Muscle of leg (tissue), 3 donors: ENCODE measurements at regions not wholly inside any gene's neighbourhood (a gene's known extent, or its start where the extent isn't known, plus 50 kb on each side); places are given as distances from the start of the nearest gene placed in this dataset.
"Not testable (repeated sequence)": the region's sequence is repeated elsewhere in the genome, so short reads cannot be mapped to it uniquely, and the experiment has no call there.

Source experiments
- DNase-seq: peaks from one replicate; pipeline ENCODE4 v3.0.0; 2013
- H3K27ac ChIP-seq: one replicate; pipeline ENCODE4 v1.5.1; 2013; ENCODE audit warnings: mild to moderate bottlenecking, low read length, control low read depth
- H3K27me3 ChIP-seq: one replicate; pipeline ENCODE4 v1.6.1; 2013; ENCODE audit warnings: low read length; ENCODE audit not compliant: control insufficient read depth, insufficient read depth
- H3K36me3 ChIP-seq: one replicate; pipeline ENCODE4 v1.6.1; 2013; ENCODE audit warnings: low read length; ENCODE audit not compliant: control insufficient read depth, insufficient read depth
- H3K4me1 ChIP-seq: one replicate; pipeline ENCODE4 v1.6.1; 2013; ENCODE audit warnings: low read length; ENCODE audit not compliant: control insufficient read depth, insufficient read depth
- H3K4me3 ChIP-seq: one replicate; pipeline ENCODE4 v1.5.1; 2013; ENCODE audit warnings: low read length, control low read depth
- H3K9me3 ChIP-seq: replicated peaks from 2 replicates; pipeline ENCODE4 v1.6.1; 2013; ENCODE audit warnings: low read depth, low read length; ENCODE audit not compliant: control insufficient read depth
- WGBS: methylation state at CpG from one replicate; pipeline ENCODE4 v1.1.5; 2013; ENCODE audit warnings: missing lambda C conversion rate; ENCODE audit not compliant: insufficient coverage; 5-methylcytosine and 5-hydroxymethylcytosine counted together

DNA sequence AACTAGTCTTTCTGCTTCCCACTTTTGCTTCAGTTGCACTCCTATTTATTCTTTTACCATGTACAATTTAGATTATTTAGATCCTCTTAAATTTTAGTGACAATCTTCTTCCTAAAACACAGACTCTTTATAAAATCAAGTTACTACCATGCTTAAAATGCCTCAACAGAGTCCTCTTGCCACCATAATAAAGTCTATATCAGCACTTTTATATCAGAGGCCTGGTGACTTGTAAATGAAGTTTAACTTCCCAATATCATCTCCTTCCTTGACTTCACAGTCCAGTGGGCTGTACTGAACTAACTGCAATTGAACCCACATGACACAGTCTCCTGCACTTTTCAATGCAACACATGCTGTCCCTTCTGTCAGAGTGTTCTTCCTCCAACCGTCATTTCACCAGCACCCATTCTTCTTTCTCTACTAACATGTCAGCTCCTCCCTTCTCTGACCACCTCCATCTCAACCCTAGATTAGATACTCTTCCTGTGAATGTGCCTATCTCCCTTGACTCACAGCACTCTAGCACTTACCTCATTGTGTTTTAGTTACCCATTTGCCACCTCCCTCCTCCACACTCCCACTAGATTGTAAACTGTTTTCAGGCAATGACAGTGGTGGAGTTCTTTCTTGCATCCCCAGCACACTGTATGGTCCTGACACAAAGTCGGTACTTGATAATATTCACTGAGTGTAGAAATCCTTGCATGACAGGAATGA lies 414.9 kb downstream of the SATB2 start:
- no peaks in the 10 kb centered on the region for H3K27me3 ChIP-seq
- DNase-seq: no peak
- H3K4me3 ChIP-seq: no peak overlapping the region
- 43% methylated on average over 1 of the region's 2 CpGs for WGBS
- H3K9me3 ChIP-seq: no peaks in the 10 kb centered on the region
- H3K36me3 ChIP-seq: no peaks in the 10 kb centered on the region
- no peak overlapping the region for H3K27ac ChIP-seq
- no peaks in the 10 kb centered on the region for H3K4me1 ChIP-seq

DNA sequence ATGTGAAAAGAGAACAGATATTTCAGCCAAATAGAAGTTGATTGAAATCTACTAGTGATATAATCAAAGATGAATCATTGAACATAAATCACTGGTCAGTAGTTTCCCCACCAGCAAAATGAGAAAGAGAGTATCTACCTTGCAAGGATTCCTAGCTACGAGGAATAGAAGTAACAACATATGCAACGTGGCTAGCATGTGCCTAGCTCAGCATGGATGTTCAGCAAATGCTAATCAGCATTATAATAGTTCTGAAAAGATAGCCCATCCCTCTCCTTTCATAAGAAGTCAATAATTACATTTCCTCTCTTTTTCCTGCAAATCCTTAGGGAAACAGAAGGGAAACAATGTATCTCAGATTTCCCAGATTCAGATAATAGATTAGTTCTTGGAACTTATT lies 417.2 kb downstream of the SATB2 start:
- no peaks in the 10 kb centered on the region for H3K4me1 ChIP-seq
- WGBS: no CpG with 5 or more reads among the region's 2 CpGs
- no peak overlapping the region for H3K27ac ChIP-seq
- H3K36me3 ChIP-seq: no peaks in the 10 kb centered on the region
- H3K9me3 ChIP-seq: no peaks in the 10 kb centered on the region
- H3K4me3 ChIP-seq: no peak overlapping the region
- DNase-seq: no peak
- H3K27me3 ChIP-seq: no peaks in the 10 kb centered on the region

DNA sequence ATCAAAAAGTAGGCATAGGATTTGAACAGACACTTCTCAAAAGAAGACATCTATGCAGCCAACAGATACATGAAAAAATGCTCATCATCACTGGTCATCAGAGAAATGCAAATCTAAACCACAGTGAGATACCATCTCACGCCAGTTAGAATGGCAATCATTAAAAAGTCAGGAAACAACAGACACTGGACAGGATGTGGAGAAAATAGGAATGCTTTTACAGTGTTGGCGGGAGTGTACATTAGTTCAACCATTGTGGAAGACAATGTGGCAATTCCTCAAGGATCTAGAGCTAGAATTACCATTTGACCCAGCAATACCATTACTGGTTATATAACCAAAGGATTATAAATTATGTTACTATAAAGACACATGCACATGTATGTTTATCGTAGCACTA lies 424.0 kb downstream of the SATB2 start:
- not testable (repeated sequence) for H3K4me3 ChIP-seq, H3K27ac ChIP-seq, H3K4me1 ChIP-seq, H3K27me3 ChIP-seq, DNase-seq, H3K36me3 ChIP-seq, H3K9me3 ChIP-seq
- no CpG with 5 or more reads among the region's 3 CpGs for WGBS

DNA sequence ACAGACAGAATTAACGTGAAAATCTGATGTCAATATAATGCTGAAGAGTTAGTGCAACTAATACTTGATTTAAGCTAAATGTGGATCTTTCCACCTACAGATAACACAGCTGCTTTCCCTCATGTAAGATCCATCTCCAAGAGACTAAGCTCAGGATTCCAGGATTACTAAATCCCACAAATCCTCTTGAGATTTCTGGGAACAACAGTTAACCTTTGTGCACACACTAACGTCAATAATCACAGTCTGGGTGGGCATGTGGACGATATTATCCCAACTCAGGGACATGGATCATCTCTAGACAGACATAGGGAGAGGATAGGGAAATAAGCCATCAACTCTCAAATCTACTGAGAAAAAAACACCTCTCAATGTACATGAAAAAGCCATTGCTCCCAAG lies 432.6 kb downstream of the SATB2 start:
- Histone ChIP-seq H3K27me3 (no peaks in the 10 kb centered on the region), H3K36me3 (no peaks in the 10 kb centered on the region), H3K9me3 (no peaks in the 10 kb centered on the region), H3K4me3 (no peak overlapping the region), H3K4me1 (no peaks in the 10 kb centered on the region), H3K27ac (no peak overlapping the region)
- DNase-seq: no peak
- WGBS: no CpG with 5 or more reads among the region's 3 CpGs

DNA sequence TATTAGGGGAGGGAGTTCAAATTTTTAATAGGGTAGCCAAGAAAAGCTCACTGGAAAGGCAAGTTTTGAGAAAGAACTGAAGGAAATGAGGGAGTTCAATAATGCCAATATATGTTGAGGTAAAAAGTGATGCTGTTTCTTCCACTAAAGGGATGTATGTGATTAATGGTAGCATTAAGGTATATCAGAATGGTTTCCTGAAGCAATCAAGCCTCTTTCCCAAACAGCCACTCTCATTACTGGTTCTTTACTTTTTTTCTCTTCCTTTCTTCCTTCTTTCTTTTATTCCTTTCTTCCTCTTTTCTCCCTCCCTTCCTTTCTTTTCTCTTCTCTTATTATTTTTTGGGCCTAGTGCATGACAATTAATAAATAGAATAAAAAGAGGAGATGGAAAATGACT lies 433.5 kb downstream of the SATB2 start:
- Histone ChIP-seq H3K36me3 (no peaks in the 10 kb centered on the region), H3K27me3 (no peaks in the 10 kb centered on the region), H3K4me1 (no peaks in the 10 kb centered on the region), H3K9me3 (no peaks in the 10 kb centered on the region), H3K4me3 (no peak overlapping the region), H3K27ac (no peak overlapping the region)
- no peak for DNase-seq

DNA sequence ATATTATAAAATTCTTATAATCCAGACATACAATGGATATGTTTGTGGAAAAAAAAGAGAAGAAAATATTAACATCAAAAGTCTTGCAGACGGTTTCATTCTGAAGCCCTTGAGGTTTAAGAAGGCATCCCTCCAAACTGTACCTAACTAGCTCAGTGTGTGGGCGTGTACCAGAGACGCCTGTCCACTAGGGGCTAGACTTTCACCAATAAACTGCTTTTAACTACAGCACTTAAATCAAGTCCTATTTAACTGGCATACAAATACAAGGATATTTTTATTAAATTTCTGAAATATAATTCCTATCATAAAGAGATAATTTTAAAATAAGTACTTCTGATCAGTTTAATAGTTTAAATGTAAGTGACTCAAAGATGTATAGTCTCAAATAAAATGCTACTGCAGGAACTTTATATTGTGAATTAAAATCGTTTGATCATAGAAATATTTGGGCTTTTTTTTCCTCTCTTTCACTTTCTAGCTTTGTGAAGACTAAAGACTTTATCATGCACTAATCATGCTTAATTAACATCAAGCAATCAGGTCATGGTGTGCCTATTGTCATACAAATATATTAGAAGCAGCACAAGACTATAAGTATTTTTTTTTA lies 437.7 kb downstream of the SATB2 start:
- peak; percentile 23 for DNase-seq
- Histone ChIP-seq H3K27ac (no peak overlapping the region), H3K27me3 (no peaks in the 10 kb centered on the region), H3K4me3 (no peak overlapping the region), H3K9me3 (no peaks in the 10 kb centered on the region), H3K36me3 (no peaks in the 10 kb centered on the region), H3K4me1 (no peaks in the 10 kb centered on the region)
- WGBS: 40% methylated on average over 1 of the region's 4 CpGs

DNA sequence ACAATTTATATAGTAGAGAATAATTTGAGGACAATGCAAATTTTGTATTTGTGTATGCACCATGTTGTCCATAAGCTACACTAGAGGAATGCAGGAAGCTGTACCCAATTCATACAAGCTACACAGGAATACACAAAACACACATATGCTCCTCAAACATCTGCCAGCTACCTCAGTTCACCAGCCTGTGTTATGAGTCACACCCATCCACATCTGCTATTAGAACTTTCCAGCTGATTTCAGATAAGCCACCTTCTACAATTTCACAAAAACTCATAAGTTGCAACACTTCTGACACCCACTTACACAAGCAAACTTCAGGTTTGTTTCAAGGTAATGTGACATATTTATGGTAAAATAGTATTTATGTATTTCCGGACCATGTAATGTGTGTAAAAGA lies 438.9 kb downstream of the SATB2 start:
- H3K4me1 ChIP-seq: no peaks in the 10 kb centered on the region
- H3K4me3 ChIP-seq: no peak overlapping the region
- no peak for DNase-seq
- no peak overlapping the region for H3K27ac ChIP-seq
- H3K9me3 ChIP-seq: no peaks in the 10 kb centered on the region
- no peaks in the 10 kb centered on the region for H3K27me3 ChIP-seq
- WGBS: no CpG with 5 or more reads among the region's 1 CpG
- no peaks in the 10 kb centered on the region for H3K36me3 ChIP-seq

DNA sequence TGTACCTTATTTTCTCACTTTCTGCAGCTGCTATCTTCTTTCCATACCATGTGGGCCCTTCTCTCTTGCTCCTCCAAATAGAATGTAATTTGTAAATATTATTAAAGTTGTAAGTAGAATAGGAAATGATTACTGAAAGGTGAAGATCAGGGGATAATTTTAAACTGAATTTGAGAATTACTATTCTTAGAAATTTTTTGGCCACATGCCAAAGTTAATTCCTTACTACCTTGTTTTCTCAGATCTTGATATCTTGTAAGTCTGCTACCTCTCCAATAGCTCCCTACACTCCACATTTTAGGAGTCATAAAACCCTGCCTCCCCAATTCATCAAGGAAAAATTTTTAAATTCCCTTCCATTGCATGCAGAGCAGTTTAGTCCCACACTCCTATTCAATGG lies 442.7 kb downstream of the SATB2 start:
- H3K36me3 ChIP-seq: no peaks in the 10 kb centered on the region
- H3K4me3 ChIP-seq: no peak overlapping the region
- peaks cover 10% of the 10 kb centered on the region for H3K9me3 ChIP-seq
- no peaks in the 10 kb centered on the region for H3K27me3 ChIP-seq
- no peak overlapping the region for H3K27ac ChIP-seq
- no peak for DNase-seq
- no peaks in the 10 kb centered on the region for H3K4me1 ChIP-seq

DNA sequence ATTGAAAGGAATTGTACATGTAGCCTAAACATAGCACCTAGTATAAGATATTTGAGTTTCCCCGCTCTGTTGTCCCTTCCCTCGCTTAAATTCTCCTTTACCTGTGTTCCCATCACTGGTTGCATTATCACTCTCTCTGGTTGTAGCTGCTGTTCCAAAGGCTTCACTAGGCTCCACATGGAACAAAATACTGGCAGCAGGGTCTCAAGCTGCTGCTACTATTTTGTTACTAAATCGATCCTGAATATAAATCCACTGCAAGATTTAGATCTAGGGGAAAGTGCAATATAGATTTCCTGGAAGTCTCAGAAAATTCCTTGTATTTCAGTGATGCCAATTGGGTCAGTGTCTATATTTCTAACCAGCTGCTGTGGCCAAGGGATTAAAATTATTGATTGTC lies 443.5 kb downstream of the SATB2 start:
- H3K27ac ChIP-seq: no peak overlapping the region
- 66% methylated on average over 2 of the region's 3 CpGs for WGBS
- no peaks in the 10 kb centered on the region for H3K4me1 ChIP-seq
- no peak for DNase-seq
- no peaks in the 10 kb centered on the region for H3K27me3 ChIP-seq
- peaks cover 12% of the 10 kb centered on the region for H3K9me3 ChIP-seq
- H3K36me3 ChIP-seq: no peaks in the 10 kb centered on the region
- no peak overlapping the region for H3K4me3 ChIP-seq

DNA sequence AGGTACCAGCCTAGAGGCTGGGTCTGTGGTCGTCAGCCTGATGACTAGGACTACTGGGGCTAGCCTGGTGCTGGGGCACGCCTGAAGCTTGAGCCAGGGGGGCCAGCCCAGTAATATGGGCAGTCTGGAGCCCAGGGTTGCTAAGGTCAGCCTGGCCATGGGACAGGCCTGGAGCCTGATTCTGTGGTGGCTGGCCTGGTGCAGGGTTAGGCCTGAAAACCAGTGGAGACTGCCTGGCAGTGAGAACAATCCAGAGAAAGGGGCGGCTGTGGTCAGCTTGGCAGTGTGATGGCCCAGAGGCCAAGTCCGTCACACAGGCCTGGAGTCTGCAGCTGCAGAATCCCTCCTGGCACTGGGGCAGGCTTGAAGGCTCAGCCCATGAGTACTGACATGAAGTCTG lies 445.8 kb downstream of the SATB2 start:
- no peak overlapping the region for H3K4me3 ChIP-seq
- H3K9me3 ChIP-seq: peaks cover 12% of the 10 kb centered on the region
- H3K36me3 ChIP-seq: no peaks in the 10 kb centered on the region
- 74% methylated on average over 4 of the region's 4 CpGs for WGBS
- no peaks in the 10 kb centered on the region for H3K4me1 ChIP-seq
- no peak overlapping the region for H3K27ac ChIP-seq
- DNase-seq: no peak
- no peaks in the 10 kb centered on the region for H3K27me3 ChIP-seq

DNA sequence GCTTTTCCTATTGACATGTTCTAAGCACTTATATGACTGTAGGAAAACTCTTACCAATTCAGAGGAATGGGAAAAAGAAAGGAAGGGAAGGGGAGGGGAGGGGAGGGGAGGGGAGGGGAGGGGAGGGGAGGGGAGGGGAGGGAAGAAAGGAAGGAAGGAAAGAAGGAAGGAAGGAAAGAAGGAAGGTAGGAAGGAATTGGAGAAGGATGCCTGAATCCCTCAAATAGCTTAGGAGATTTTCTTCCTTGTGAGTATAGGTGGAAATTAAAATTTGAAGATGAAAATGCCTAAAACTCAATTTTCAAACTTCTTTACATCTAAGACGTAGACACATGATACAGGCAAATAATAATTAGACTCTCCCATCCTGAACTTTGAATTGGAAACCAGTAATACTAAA lies 463.1 kb downstream of the SATB2 start:
- Histone ChIP-seq H3K4me1 (no peaks in the 10 kb centered on the region), H3K27ac (no peak overlapping the region), H3K27me3 (no peaks in the 10 kb centered on the region), H3K36me3 (no peaks in the 10 kb centered on the region), H3K9me3 (peaks cover 2% of the 10 kb centered on the region), H3K4me3 (no peak overlapping the region)
- no CpG with 5 or more reads among the region's 1 CpG for WGBS
- DNase-seq: no peak
